CD4-positive, alpha-beta memory T cell (primary cell): ENCODE measurements at regions not wholly inside any gene's neighbourhood (a gene's known extent, or its start where the extent isn't known, plus 50 kb on each side); places are given as distances from the start of the nearest gene placed in this dataset.

Source experiments
- CTCF ChIA-PET: fragments of 350-600 bp; sonication (Branson Sonifier 250); formaldehyde crosslinking; loops from one replicate; lab custom pipeline; 2021; ENCODE audit warnings: inconsistent platforms; ENCODE audit not compliant: partially characterized antibody; lab: Charles Lee
- POLR2A ChIA-PET: fragments of 350-600 bp; sonication (Branson Sonifier 250); formaldehyde crosslinking; loops from one replicate; lab custom pipeline; 2021; ENCODE audit not compliant: partially characterized antibody; lab: Charles Lee
- DNase-seq, 5 donors: peaks; one replicate each; pipeline versions ENCODE4 v3.0.0 to v3.0.0-alpha.2; 2020 to 2022; ENCODE audit warnings: mixed read lengths in 1 of 5
- H3K27ac ChIP-seq: one replicate; pipeline ENCODE4 v1.7.0; 2013; ENCODE audit warnings: low read depth, low read length
- H3K27me3 ChIP-seq: 2 replicates; pipeline ENCODE4 v1.7.0; 2013; ENCODE audit warnings: mild to moderate bottlenecking, low read length, moderate library complexity; ENCODE audit not compliant: insufficient read depth
- H3K36me3 ChIP-seq: 2 replicates; pipeline ENCODE4 v1.7.0; 2013; ENCODE audit warnings: mild to moderate bottlenecking, low read length, moderate library complexity; ENCODE audit not compliant: insufficient read depth
- H3K4me1 ChIP-seq: 2 replicates; pipeline ENCODE4 v1.7.0; 2013; ENCODE audit warnings: mild to moderate bottlenecking, low read length, moderate library complexity; ENCODE audit not compliant: insufficient read depth
- H3K4me3 ChIP-seq, 2 donors: one replicate each; pipeline ENCODE4 v1.7.0; 2013; ENCODE audit warnings: low read length in 2 of 2, mild to moderate bottlenecking in 1 of 2
- H3K9me3 ChIP-seq, 2 donors: one replicate each; pipeline ENCODE4 v1.7.0; 2013; ENCODE audit warnings: low read length in 2 of 2, control low read depth in 1 of 2; ENCODE audit not compliant: control insufficient read depth in 1 of 2
- H3K27ac Mint-ChIP-seq, 7 donors: one replicate each; pipeline ENCODE4 v1.8.0; 2020 to 2021; ENCODE audit warnings: mixed read lengths in 7 of 7, mild to moderate bottlenecking in 6 of 7, inconsistent platforms in 3 of 7, moderate library complexity in 3 of 7
- H3K27me3 Mint-ChIP-seq, 2 donors: one replicate each; pipeline ENCODE4 v1.8.0; 2020 to 2021; ENCODE audit warnings: mixed read lengths in 2 of 2
- H3K36me3 Mint-ChIP-seq, 2 donors: one replicate each; pipeline ENCODE4 v1.8.0; 2020 to 2021; ENCODE audit warnings: mixed read lengths in 2 of 2, inconsistent platforms in 1 of 2, mild to moderate bottlenecking in 1 of 2
- H3K4me1 Mint-ChIP-seq, 4 donors: one replicate each; pipeline ENCODE4 v1.8.0; 2020 to 2021; ENCODE audit warnings: mixed read lengths in 4 of 4, mild to moderate bottlenecking in 1 of 4
- H3K4me3 Mint-ChIP-seq, 8 donors: one replicate each; pipeline ENCODE4 v1.8.0; 2020 to 2021; ENCODE audit warnings: mixed read lengths in 8 of 8, mild to moderate bottlenecking in 7 of 8, moderate library complexity in 6 of 8, inconsistent platforms in 3 of 8
- H3K9me3 Mint-ChIP-seq, 8 donors: one replicate each; pipeline ENCODE4 v1.8.0; 2020 to 2021; ENCODE audit warnings: mixed read lengths in 8 of 8, mild to moderate bottlenecking in 5 of 8, inconsistent platforms in 3 of 8, moderate library complexity in 1 of 8
- intact Hi-C: fragments of 100-400 bp; cut with micrococcal nuclease; formaldehyde crosslinking; loops from one replicate; pipeline ENCODE4 v1.15.1; 2023

DNA sequence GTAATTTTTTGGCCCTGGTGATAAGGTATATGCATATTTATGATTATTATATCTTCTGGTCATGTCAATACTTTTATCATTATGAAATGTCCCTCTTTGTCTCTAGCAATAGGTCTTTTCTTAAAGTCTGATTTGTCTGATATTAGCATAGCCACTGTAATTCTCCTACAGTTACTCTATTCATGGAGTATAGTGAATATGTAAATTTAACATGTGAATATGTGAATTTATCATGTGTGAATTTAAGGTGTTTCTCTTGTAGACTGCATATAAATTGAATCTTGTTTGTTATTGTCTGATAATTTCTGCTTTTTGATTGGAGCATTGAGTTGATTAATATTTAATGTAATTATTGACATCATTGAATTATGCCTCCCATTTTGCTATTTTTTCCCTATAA, 259.4 kb downstream of the HRH4 start:
- H3K36me3 Mint-ChIP-seq = no peaks in the 10 kb centered on the region
- no peaks in the 10 kb centered on the region for H3K36me3 ChIP-seq
- no peaks in the 10 kb centered on the region for H3K9me3 ChIP-seq
- H3K4me3 Mint-ChIP-seq = no peak overlapping the region
- intact Hi-C loops = no loop called here
- H3K4me1 Mint-ChIP-seq = no peaks in the 10 kb centered on the region
- H3K4me1 ChIP-seq = no peaks in the 10 kb centered on the region
- H3K9me3 Mint-ChIP-seq = no peaks in the 10 kb centered on the region
- ChIA-PET POLR2A (no interaction called here), CTCF (interaction anchor here (0.9 kb wide), 1 partner anchor 10 kb away, joined by 3 read pairs; no protein-coding TSS in a partner anchor)
- no peak overlapping the region for H3K4me3 ChIP-seq
- peaks cover 2 to 14% of the 10 kb centered on the region in 2 donors for H3K27me3 Mint-ChIP-seq
- no peaks in the 10 kb centered on the region for H3K27me3 ChIP-seq
- no peak overlapping the region for H3K27ac ChIP-seq
- DNase-seq = no peak
- no peak overlapping the region for H3K27ac Mint-ChIP-seq

DNA sequence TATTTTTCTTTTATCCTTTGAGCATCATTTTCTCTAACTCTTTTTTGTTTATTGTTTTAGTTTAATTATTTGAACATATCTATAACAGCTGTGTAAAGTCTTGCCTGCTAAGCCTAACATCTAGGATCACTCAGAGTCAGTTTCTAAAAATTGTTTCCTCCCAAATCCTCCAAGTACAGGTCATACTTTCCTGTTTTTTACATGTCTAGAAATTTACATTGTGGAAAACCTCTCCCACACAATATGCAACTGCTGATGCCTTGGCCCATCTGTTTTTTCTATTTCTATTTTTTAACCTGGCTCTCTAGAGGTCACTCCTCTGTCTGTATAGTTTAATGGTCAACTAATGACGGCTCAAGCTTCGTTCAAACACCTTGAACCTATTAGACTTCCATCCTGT, 261.0 kb downstream of the HRH4 start:
- no peaks in the 10 kb centered on the region for H3K4me1 Mint-ChIP-seq
- H3K27me3 Mint-ChIP-seq = peaks cover 2 to 14% of the 10 kb centered on the region in 2 donors
- no peaks in the 10 kb centered on the region for H3K4me1 ChIP-seq
- ChIA-PET POLR2A (no interaction called here), CTCF (interaction anchor here (1.6 kb wide), 1 partner anchor 19 kb away, joined by 3 read pairs; no protein-coding TSS in a partner anchor)
- no peaks in the 10 kb centered on the region for H3K36me3 ChIP-seq
- no peak overlapping the region for H3K27ac ChIP-seq
- H3K4me3 ChIP-seq = no peak overlapping the region
- no peaks in the 10 kb centered on the region for H3K36me3 Mint-ChIP-seq
- H3K4me3 Mint-ChIP-seq = no peak overlapping the region
- H3K27me3 ChIP-seq = no peaks in the 10 kb centered on the region
- intact Hi-C loops = no loop called here
- no peak for DNase-seq
- H3K27ac Mint-ChIP-seq = no peak overlapping the region
- H3K9me3 ChIP-seq = no peaks in the 10 kb centered on the region
- no peaks in the 10 kb centered on the region for H3K9me3 Mint-ChIP-seq

DNA sequence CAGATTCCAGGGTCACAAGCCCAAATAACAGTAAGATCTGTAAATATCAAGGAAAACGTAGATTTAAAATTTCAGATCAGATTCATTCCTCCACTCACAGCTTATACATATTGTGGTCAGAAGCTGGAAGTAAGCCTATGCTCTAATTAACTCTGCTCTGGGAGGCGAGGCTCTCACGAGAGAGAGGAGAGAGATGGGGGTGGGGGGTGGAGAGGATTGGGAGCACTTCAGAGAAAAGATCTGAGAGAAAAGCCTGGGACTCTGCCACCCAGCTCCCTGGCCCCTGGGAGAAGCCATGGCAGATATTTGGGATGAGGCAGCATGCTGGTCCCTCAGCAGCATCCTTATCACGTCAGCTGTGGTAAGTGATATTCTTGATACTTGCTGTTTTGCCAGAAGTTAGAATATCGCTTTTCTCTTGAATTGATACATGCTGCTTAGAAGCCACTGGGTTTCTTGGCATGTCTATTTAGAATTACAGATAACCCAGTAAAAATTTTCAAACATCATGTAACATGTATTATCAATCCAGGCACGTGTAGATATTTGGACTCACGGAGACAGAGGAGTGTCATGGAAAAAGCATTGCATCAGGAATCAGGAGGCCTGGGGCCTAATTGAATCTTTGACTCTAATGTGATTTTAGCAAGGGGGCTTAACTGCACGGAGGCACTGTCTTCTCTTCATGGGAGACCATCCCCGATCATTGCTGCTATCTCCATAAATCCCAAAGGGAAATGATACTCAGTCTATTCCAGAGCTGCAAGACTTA, 265.4 kb downstream of the HRH4 start:
- POLR2A ChIA-PET = no interaction called here
- no peaks in the 10 kb centered on the region for H3K36me3 ChIP-seq
- Mint-ChIP-seq H3K9me3 (no peaks in the 10 kb centered on the region), H3K27ac (no peak overlapping the region), H3K36me3 (no peaks in the 10 kb centered on the region), H3K4me1 (peaks cover 0 to 3% (median 2%) of the 10 kb centered on the region in 4 donors), H3K4me3 (no peak overlapping the region), H3K27me3 (peaks cover 11% of the 10 kb centered on the region in 2 donors)
- no peak for DNase-seq
- no peaks in the 10 kb centered on the region for H3K9me3 ChIP-seq
- intact Hi-C loops = no loop called here
- H3K4me1 ChIP-seq = no peaks in the 10 kb centered on the region
- no peak overlapping the region for H3K27ac ChIP-seq
- no peak overlapping the region for H3K4me3 ChIP-seq
- H3K27me3 ChIP-seq = no peaks in the 10 kb centered on the region
- CTCF ChIA-PET = interaction anchor here (1.0 to 5.0 kb wide), 12 partner anchors 8 to 366 kb away, joined by 3 to 38 read pairs (median 4); no protein-coding TSS in a partner anchor

- H3K27ac ChIP-seq = no peak overlapping the region
These were observed 266.5 kb downstream of the HRH4 start for GRCh38 chr18:24726727-24727492.

GRCh38 chr18:24727685-24728084, 267.2 kb downstream of the HRH4 start:
- H3K9me3 ChIP-seq = no peaks in the 10 kb centered on the region
- H3K4me3 ChIP-seq = no peak overlapping the region
- intact Hi-C loops = no loop called here
- Mint-ChIP-seq H3K9me3 (no peaks in the 10 kb centered on the region), H3K4me1 (peaks cover 0 to 3% (median 2%) of the 10 kb centered on the region in 4 donors), H3K27me3 (peaks cover 6 to 12% of the 10 kb centered on the region in 2 donors), H3K36me3 (no peaks in the 10 kb centered on the region), H3K4me3 (no peak overlapping the region), H3K27ac (no peak overlapping the region)
- H3K27me3 ChIP-seq = no peaks in the 10 kb centered on the region
- POLR2A ChIA-PET = no interaction called here
- no peaks in the 10 kb centered on the region for H3K4me1 ChIP-seq
- no peak for DNase-seq
- H3K36me3 ChIP-seq = no peaks in the 10 kb centered on the region
- H3K27ac ChIP-seq = no peak overlapping the region
- CTCF ChIA-PET = interaction anchor here (1.3 to 5.0 kb wide), 10 partner anchors 13 to 377 kb away, joined by 3 to 38 read pairs (median 4); no protein-coding TSS in a partner anchor

More at GRCh38 chr18:24726727-24727492, 266.5 kb downstream of the HRH4 start:
- peaks cover 6 to 11% of the 10 kb centered on the region in 2 donors for H3K27me3 Mint-ChIP-seq
- CTCF ChIA-PET = interaction anchor here (0.9 to 5.0 kb wide), 16 partner anchors 9 to 377 kb away, joined by 3 to 38 read pairs (median 4); no protein-coding TSS in a partner anchor
- H3K9me3 ChIP-seq = no peaks in the 10 kb centered on the region
- no peaks in the 10 kb centered on the region for H3K27me3 ChIP-seq
- no peaks in the 10 kb centered on the region for H3K9me3 Mint-ChIP-seq
- peaks cover 0 to 3% (median 2%) of the 10 kb centered on the region in 4 donors for H3K4me1 Mint-ChIP-seq
- no peaks in the 10 kb centered on the region for H3K36me3 ChIP-seq
- POLR2A ChIA-PET = no interaction called here
- intact Hi-C loops = no loop called here
- H3K27ac Mint-ChIP-seq = no peak overlapping the region
- no peak overlapping the region for H3K4me3 ChIP-seq
- no peaks in the 10 kb centered on the region for H3K4me1 ChIP-seq
- no peak overlapping the region for H3K4me3 Mint-ChIP-seq
- DNase-seq = peak in 4 of 5 donors; percentile 43 to 46 (median 43)
- H3K36me3 Mint-ChIP-seq = no peaks in the 10 kb centered on the region

DNA sequence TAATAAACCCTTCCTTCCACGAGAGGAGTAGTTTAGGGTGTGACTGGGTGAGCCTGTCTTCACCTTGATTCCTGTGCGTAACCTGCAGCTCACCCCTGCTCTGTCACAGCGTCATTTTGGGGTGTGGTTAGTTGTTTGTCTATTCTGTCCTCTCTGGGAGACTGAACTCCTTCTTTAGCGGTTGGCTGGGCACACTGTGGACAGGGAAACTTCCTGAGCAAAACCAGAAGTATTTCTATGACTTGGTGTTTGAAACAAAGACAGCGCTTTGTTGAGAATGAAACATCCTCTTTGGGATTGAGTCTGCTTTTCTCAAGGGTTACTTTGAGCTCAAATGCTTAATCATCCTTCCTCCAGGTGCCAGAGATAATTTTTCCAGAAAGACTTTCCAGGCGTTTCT, 270.7 kb downstream of the HRH4 start:
- ChIA-PET CTCF (no interaction called here), POLR2A (no interaction called here)
- DNase-seq = no peak
- peaks cover 0 to 3% (median 2%) of the 10 kb centered on the region in 4 donors for H3K4me1 Mint-ChIP-seq
- H3K36me3 Mint-ChIP-seq = no peaks in the 10 kb centered on the region
- H3K4me3 Mint-ChIP-seq = no peak overlapping the region
- H3K27ac Mint-ChIP-seq = no peak overlapping the region
- no peaks in the 10 kb centered on the region for H3K27me3 ChIP-seq
- H3K36me3 ChIP-seq = no peaks in the 10 kb centered on the region
- no peak overlapping the region for H3K27ac ChIP-seq
- intact Hi-C loops = no loop called here
- peaks cover 1 to 10% of the 10 kb centered on the region in 2 donors for H3K27me3 Mint-ChIP-seq
- H3K9me3 Mint-ChIP-seq = no peaks in the 10 kb centered on the region
- H3K4me1 ChIP-seq = no peaks in the 10 kb centered on the region
- no peaks in the 10 kb centered on the region for H3K9me3 ChIP-seq
- H3K4me3 ChIP-seq = no peak overlapping the region

DNA sequence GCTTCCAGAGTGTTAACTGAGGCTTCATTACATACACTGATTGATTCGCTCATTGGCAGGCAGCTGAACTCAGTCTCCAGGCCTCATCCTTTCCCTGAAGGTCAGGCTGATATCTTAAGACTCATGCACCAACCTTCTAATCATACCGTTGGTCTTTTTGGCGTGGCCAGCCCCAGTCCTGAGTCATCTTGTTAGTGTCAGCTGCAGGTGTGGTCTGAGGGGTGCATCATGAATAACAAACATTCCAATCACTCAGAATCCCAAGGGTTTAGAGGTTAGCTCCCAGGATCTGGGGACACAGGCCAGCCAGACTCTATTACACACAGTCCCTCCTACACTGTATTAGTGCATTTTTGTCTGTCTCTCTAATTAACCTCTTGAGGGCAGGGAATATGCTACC, 271.5 kb downstream of the HRH4 start:
- no peak overlapping the region for H3K4me3 ChIP-seq
- H3K27ac Mint-ChIP-seq = no peak overlapping the region
- H3K27ac ChIP-seq = no peak overlapping the region
- H3K9me3 ChIP-seq = no peaks in the 10 kb centered on the region
- no peaks in the 10 kb centered on the region for H3K27me3 ChIP-seq
- DNase-seq = no peak
- intact Hi-C loops = no loop called here
- peaks cover 0 to 3% (median 0%) of the 10 kb centered on the region in 4 donors for H3K4me1 Mint-ChIP-seq
- POLR2A ChIA-PET = no interaction called here
- H3K36me3 Mint-ChIP-seq = no peaks in the 10 kb centered on the region
- no peaks in the 10 kb centered on the region for H3K4me1 ChIP-seq
- H3K27me3 Mint-ChIP-seq = peaks cover 1 to 8% of the 10 kb centered on the region in 2 donors
- H3K9me3 Mint-ChIP-seq = no peaks in the 10 kb centered on the region
- H3K36me3 ChIP-seq = no peaks in the 10 kb centered on the region
- H3K4me3 Mint-ChIP-seq = no peak overlapping the region
- CTCF ChIA-PET = interaction anchor here (1.0 kb wide), 1 partner anchor 9 kb away, joined by 4 read pairs; no protein-coding TSS in a partner anchor
